Stimulated activated CD4-positive, alpha-beta T cell treated with anti-CD3 and anti-CD28 coated beads, TNF-alpha, amount 100 ng/mL, for 48 hours (primary cell): ENCODE measurements at regions not wholly inside any gene's neighbourhood (a gene's known extent, or its start where the extent isn't known, plus 50 kb on each side); places are given as distances from the start of the nearest gene placed in this dataset.

ENCODE experiments used
- DNase-seq, 3 donors: peaks; one replicate each; pipeline ENCODE4 v3.0.0-alpha.2; 2020; ENCODE audit warnings: low read depth in 3 of 3

GRCh38 chr9:105064248-105065097 is 136.5 kb upstream of the ABCA1 start:
- DNase-seq = no peak

- DNase-seq = no peak
Measured at GRCh38 chr9:105065098-105066088, 137.4 kb upstream of the ABCA1 start.

DNA sequence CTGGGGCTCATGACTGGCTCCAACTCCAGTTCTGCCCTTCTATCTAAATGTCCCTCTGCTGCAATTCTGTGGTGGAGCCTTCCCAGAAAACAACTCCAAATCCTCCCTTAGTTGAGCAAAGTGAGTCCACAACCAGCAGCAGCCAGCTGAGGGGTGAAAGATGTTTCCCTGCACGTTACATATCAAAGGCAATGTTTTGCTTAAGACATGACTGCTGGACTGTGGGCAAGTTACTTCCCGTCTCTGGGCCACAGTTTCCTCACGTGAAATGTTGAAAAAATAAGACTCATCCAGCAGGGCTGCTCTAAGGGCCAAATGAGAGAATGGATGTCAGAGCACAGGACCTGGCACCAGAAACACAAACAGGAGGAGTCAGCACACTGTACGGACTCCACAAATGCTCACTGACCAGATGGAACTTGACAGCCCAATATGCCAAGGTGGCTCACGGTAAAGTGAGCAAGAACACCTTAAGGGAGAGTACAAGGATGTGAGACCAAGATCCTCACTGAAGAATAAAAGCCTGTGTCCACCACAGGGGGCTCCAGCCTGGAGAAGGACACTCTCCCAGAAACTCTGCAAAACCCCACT is 138.4 kb upstream of the ABCA1 start:
- DNase-seq = no peak

DNA sequence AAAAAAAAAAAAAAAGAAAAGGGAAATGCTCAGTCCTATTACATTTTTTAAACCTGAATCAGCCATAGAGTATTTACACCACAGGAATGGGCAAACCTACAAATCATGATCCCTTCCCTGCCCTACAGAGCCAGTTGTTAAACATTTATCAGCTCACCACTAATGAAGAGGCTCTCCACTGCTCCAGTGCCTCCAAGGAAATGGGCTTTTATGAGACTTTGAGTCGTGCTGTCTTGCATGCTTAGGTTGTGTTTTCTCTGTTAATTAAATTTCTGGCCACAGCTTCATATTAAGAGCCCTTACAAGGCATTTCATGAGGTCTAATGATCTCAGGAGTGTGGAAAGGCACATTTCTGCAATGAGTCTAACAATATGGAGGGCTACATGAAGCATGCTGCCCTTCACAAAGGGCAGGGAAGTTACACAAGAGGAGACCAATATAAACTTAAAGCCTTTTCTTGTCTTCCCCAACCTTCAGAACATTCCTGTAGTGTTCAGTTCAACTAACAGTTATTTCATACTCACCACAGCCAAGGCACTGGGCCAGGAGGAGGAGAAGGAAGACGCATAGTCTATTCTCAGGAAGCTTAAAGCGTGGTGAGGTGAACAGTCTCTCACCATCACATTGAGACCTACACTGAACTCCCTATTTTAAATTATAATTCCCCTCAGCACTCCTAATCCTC is 140.1 kb upstream of the ABCA1 start:
- no peak for DNase-seq

DNA sequence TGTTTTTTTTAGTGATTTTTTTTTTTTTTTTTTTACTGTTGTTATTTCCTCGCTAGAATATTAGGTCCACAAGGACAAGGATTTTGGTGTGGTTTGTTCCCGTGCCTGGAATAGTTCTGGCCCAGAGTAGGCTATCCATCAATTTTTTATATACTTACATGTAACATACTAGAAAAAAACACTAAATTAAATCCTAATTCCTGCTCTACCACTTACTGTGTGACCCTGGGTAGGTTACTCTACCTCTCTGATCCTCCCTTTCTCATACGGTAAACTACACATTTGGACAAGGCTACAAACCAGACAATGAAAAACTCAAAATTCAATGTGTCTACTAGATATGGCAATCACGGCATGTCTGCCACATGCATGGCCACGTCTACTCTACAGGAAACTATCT is 141.3 kb upstream of the ABCA1 start:
- no peak for DNase-seq

DNA sequence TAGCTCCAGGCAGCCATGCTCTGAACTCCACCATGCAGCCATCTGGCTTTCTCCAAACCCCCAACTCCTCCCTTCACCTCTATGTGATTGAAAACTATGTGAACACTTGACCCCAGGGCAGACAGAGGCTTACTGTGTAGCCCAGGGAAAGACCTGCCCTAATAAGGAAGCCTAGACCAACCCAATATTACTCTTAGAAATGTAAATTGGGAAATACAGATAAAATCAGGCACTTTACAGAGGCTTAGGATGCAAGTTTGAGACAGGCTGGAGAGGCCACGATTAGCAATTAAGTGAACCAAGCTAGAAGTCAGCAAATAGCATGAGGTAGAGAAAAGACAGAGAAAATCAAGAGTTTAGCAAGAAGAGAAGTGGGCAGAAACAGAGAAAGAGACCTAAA is 141.7 kb upstream of the ABCA1 start:
- no peak for DNase-seq

DNA sequence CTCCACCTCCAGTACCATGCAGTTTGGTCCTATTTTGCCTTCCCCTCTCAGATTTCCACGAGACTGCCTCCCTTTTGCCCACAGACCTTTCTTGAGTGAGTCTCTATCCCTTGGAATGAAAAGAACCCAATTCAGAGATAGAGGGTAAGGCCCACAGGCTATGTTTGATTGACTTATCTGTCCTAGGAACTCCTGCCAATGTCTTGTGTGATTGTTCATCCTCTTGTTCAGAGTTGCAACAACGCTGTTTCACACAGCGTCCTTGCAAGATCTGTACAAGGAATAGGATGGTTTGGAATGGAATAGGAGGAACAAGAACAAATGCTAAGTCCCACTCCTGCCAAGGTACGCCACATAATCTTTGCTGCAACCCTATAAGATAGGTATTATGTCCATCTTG is 142.2 kb upstream of the ABCA1 start:
- no peak for DNase-seq

GRCh38 chr9:105072476-105072875 is 144.5 kb upstream of the ABCA1 start:
- no peak for DNase-seq

- DNase-seq = no peak
Measured at GRCh38 chr9:105073147-105073546, 145.2 kb upstream of the ABCA1 start.

GRCh38 chr9:105074491-105074890 is 146.5 kb upstream of the ABCA1 start:
- no peak for DNase-seq

- DNase-seq = no peak
Measured at GRCh38 chr9:105076729-105077128, 148.8 kb upstream of the ABCA1 start.

GRCh38 chr9:105079457-105079856 is 151.5 kb upstream of the ABCA1 start:
- DNase-seq = no peak

- no peak for DNase-seq
Measured at GRCh38 chr9:105082843-105083242, 154.9 kb upstream of the ABCA1 start.

DNA sequence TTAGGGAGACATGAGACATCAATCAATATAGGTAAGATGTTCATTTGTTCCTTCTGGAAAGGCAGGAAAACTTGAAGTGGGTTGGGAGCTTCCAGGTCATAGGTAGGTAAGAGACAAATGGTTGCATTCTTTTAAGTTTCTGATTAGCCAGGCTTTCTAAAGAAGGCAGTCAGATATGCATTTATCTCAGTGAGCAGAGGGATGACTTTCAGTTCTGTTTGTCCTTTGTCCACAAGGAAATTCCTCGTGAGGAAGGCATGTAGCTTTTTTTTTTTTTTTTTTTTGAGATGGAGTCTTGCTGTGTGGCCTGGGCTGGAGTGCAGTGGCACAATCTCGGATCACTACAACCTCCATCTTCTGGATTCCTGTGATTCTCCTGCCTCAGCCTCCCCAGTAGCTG is 155.3 kb upstream of the ABCA1 start:
- DNase-seq = no peak

- DNase-seq = no peak
Measured at GRCh38 chr9:105087910-105088898, 156.2 kb upstream of the SLC44A1 start.

- no peak for DNase-seq
Measured at GRCh38 chr9:105089874-105090273, 154.6 kb upstream of the SLC44A1 start.

DNA sequence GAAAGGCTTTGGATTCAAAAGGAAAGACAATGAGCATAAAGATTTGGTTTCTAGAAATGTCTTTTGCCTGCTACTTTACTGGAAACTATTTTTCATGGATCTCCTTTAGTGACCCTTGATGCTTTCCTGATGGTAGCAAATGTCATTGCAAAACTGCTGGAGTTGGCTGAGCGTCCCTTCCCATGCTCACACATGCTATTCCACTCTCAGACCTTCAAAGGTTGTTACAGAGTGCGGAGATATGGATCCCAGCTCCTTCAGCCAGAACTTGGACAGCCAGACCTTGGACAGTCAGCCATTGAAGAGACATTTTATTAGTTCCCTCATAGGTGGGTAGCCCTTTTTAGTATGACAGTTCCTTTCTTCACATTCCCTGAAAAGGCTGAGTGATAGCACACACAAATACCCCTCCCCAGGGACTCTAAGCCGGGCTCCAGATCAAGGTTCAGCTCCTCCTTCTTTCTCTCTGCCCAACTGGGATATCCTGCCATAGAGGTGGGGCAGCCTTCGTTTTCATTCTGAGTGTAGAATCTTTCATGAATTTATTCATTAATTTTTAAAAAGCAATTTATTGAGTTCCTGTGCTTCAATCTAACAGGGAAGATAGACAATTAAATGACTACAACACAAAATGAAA is 153.3 kb upstream of the SLC44A1 start:
- no peak for DNase-seq

GRCh38 chr9:105093685-105094084 is 150.8 kb upstream of the SLC44A1 start:
- DNase-seq = no peak

- DNase-seq = no peak
Measured at GRCh38 chr9:105098370-105098769, 146.1 kb upstream of the SLC44A1 start.

DNA sequence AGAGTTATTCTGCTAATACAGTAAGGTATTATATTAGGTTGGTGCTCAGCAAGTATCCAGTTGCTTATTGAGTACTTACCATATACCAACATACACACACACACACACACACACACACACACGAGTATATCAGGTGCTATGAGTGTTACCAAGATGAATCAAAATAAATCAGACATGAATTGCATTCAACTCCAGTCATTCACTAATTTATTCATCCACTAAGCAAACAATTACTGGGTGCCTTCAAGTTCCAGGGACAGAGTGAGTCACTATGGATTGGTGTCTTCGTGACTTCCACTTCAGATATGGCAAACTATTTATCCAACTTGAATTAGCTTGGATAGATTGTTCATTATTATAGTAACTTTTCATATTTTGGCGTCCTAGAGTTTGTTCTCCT is 140.7 kb upstream of the SLC44A1 start:
- no peak for DNase-seq
